HEK293T (cell line): ENCODE measurements at regions not wholly inside any gene's neighbourhood (a gene's known extent, or its start where the extent isn't known, plus 50 kb on each side); places are given as distances from the start of the nearest gene placed in this dataset.

Source experiments
- BHLHE40 ChIP-seq: fragments of 450-650 bp; IDR thresholded peaks from 2 replicates; pipeline ENCODE4 v1.6.1; 2016; ENCODE audit warnings: mild to moderate bottlenecking, moderate library complexity, borderline replicate concordance
- CTBP1 ChIP-seq: fragments of 450-650 bp; IDR thresholded peaks from 2 replicates; pipeline ENCODE4 v1.6.1; 2016; ENCODE audit warnings: borderline replicate concordance
- ELF4 ChIP-seq: fragments of 450-650 bp; IDR thresholded peaks from 2 replicates; pipeline ENCODE4 v1.6.1; 2017; ENCODE audit warnings: antibody characterized with exemption
- FOXA1 ChIP-seq: fragments of 450-650 bp; IDR thresholded peaks from 2 replicates; pipeline ENCODE4 v1.6.1; 2016; ENCODE audit warnings: mild to moderate bottlenecking
- FOXK2 ChIP-seq: fragments of 450-650 bp; IDR thresholded peaks from 2 replicates; pipeline ENCODE4 v1.6.1; 2016; ENCODE audit warnings: mild to moderate bottlenecking
- FOXM1 ChIP-seq: fragments of 450-650 bp; IDR thresholded peaks from 2 replicates; pipeline ENCODE4 v1.6.1; 2017; ENCODE audit warnings: mild to moderate bottlenecking, borderline replicate concordance
- HDGF ChIP-seq: fragments of 450-650 bp; IDR thresholded peaks from 2 replicates; pipeline ENCODE4 v1.6.1; 2017; ENCODE audit warnings: antibody characterized with exemption, borderline replicate concordance
- L3MBTL2 ChIP-seq: fragments of 450-650 bp; conservative IDR thresholded peaks from 2 replicates; pipeline ENCODE4 v1.6.1; 2016; ENCODE audit warnings: mild to moderate bottlenecking
- LEF1 ChIP-seq: fragments of 450-650 bp; IDR thresholded peaks from 2 replicates; pipeline ENCODE4 v1.6.1; 2017; ENCODE audit warnings: mild to moderate bottlenecking, borderline replicate concordance
- NFRKB ChIP-seq: fragments of 450-650 bp; IDR thresholded peaks from 2 replicates; pipeline ENCODE4 v1.6.1; 2016; ENCODE audit warnings: mild to moderate bottlenecking, moderate library complexity
- SP1 ChIP-seq: fragments of 450-650 bp; IDR thresholded peaks from 2 replicates; pipeline ENCODE4 v1.6.1; 2017
- SUZ12 ChIP-seq: fragments of 450-650 bp; IDR thresholded peaks from 2 replicates; pipeline ENCODE4 v1.6.1; 2016; ENCODE audit warnings: mild to moderate bottlenecking
- TF ChIP-seq, protein P1 (sequence below): fragments of 450-650 bp; IDR thresholded peaks from 2 replicates; pipeline ENCODE4 v1.6.1; 2016

DNA sequence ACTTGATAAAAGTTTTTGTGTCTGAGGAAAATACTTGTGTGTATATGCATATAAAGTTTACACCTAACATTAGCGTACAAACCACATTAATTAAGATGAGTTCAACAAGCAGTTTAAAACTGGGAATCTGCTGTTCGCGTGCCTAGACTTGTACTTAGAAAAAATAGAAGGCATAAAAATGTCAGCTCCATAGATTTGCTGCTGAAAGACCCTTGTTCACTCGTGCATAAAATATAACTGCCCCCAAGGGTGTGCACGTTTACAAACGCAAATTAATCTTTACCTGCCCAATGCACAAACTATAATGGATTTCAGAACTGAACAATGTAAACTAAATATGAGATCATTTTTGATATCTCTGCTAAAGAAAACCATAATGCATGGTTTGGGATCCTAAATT is 392.3 kb upstream of the ADGRL2 start:
- no peak for TF ChIP-seq SUZ12
- no peak for TF ChIP-seq FOXA1
- no peak for TF ChIP-seq SP1
- TF ChIP-seq HDGF = no peak
- no peak for TF ChIP-seq FOXK2
- peak; percentile 22; the same call in 1 of the 2 replicates for TF ChIP-seq CTBP1
- TF ChIP-seq FOXM1 = no peak
- no peak for TF ChIP-seq LEF1
- TF ChIP-seq NFRKB = no peak
- peak; percentile 43; the same call in 1 of the 2 replicates for TF ChIP-seq BHLHE40
- TF ChIP-seq, protein P1, sequence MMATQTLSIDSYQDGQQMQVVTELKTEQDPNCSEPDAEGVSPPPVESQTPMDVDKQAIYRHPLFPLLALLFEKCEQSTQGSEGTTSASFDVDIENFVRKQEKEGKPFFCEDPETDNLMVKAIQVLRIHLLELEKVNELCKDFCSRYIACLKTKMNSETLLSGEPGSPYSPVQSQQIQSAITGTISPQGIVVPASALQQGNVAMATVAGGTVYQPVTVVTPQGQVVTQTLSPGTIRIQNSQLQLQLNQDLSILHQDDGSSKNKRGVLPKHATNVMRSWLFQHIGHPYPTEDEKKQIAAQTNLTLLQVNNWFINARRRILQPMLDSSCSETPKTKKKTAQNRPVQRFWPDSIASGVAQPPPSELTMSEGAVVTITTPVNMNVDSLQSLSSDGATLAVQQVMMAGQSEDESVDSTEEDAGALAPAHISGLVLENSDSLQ = peak; percentile 81
- TF ChIP-seq ELF4 = no peak
- TF ChIP-seq L3MBTL2 = no peak
